HG03108 (cell line): ENCODE measurements at regions not wholly inside any gene's neighbourhood (a gene's known extent, or its start where the extent isn't known, plus 50 kb on each side); places are given as distances from the start of the nearest gene placed in this dataset.

Experiments used
- ATAC-seq: cut with Tn5 transposase; IDR thresholded peaks from one replicate; pipeline ENCODE4 v1.9.1; 2021; ENCODE audit warnings: moderate library complexity; ENCODE audit not compliant: unreplicated experiment

- ATAC-seq = no peak
These were observed 59.6 kb upstream of the PITRM1 start for GRCh38 chr10:3231951-3232730.

GRCh38 chr10:3229815-3230214 is 57.2 kb upstream of the PITRM1 start:
- ATAC-seq = no peak

GRCh38 chr10:3228629-3228945 is 56.0 kb upstream of the PITRM1 start:
- no peak for ATAC-seq

GRCh38 chr10:3226960-3227744 is 54.6 kb upstream of the PITRM1 start:
- no peak for ATAC-seq

GRCh38 chr10:3225561-3225960 is 53.0 kb upstream of the PITRM1 start:
- ATAC-seq = no peak

- ATAC-seq = no peak
These were observed 51.7 kb upstream of the PITRM1 start for GRCh38 chr10:3224241-3224640.

- ATAC-seq = no peak
These were observed 50.0 kb upstream of the PITRM1 start for GRCh38 chr10:3222626-3223025.
